Endothelial cell of umbilical vein (primary cell): ENCODE measurements at regions not wholly inside any gene's neighbourhood (a gene's known extent, or its start where the extent isn't known, plus 50 kb on each side); places are given as distances from the start of the nearest gene placed in this dataset.

Experiments
- BruUV-seq: library from RNA; stranded (reverse); fragments of 400-500 nt; replicated peaks from 2 replicates; lab custom pipeline; 2021; lab: Mats Ljungman, UMichigan
- CTCF ChIA-PET: fragments of 300-600, 350-600 bp; sonication (Branson Sonifier 250); formaldehyde crosslinking; loops from one replicate; lab custom pipeline; 2021; ENCODE audit warnings: antibody characterized with exemption, inconsistent platforms; lab: Charles Lee
- POLR2A ChIA-PET: fragments of 300-600, 350-600 bp; sonication (Branson Sonifier 250); formaldehyde crosslinking; loops from one replicate; lab custom pipeline; 2021; ENCODE audit warnings: antibody characterized with exemption, inconsistent platforms; lab: Charles Lee
- DNase-seq: peaks from one replicate; pipeline ENCODE4 v3.0.0-alpha.2; 2011; ENCODE audit warnings: low read depth, low spot score
- FAIRE-seq: peaks from 2 replicates; lab custom pipeline; 2011; peaks lifted over from hg19 to GRCh38; lab: Jason Lieb, UNC
- H2AFZ ChIP-seq: 2 replicates; pipeline ENCODE4 v1.6.0; 2012; ENCODE audit warnings: low read depth, low read length, control low read depth, inconsistent platforms
- H3K27ac ChIP-seq: 2 replicates; pipeline ENCODE4 v1.5.1; 2011; ENCODE audit warnings: low read depth, mild to moderate bottlenecking, control low read depth, low read length, moderate library complexity; ENCODE audit not compliant: insufficient read depth
- H3K27me3 ChIP-seq, 2 experiments: 2 replicates each; pipeline versions ENCODE4 v1.6.0 to v1.6.1; 2011; ENCODE audit warnings: low read length in 2 of 2, mixed read lengths in 1 of 2; ENCODE audit not compliant: control insufficient read depth in 2 of 2, insufficient read depth in 2 of 2
- H3K36me3 ChIP-seq, 2 experiments: 2 replicates in 1 of 2; 3 replicates in 1 of 2; pipeline ENCODE4 v1.5.1; 2011; ENCODE audit warnings: low read length in 2 of 2, mild to moderate bottlenecking in 1 of 2, moderate library complexity in 1 of 2; ENCODE audit not compliant: control insufficient read depth in 2 of 2, insufficient read depth in 2 of 2; ENCODE audit errors: extremely low read depth in 1 of 2
- H3K4me1 ChIP-seq: 3 replicates; pipeline ENCODE4 v1.5.1; 2011; ENCODE audit warnings: mild to moderate bottlenecking, low read length; ENCODE audit not compliant: control insufficient read depth, insufficient read depth; ENCODE audit errors: extremely low read depth
- H3K4me2 ChIP-seq: 2 replicates; pipeline ENCODE4 v1.6.1; 2011; ENCODE audit warnings: low read length, control low read depth, mixed read lengths; ENCODE audit not compliant: insufficient read depth
- H3K4me3 ChIP-seq, 3 experiments: fragments of 200-600 bp in 1 of 3; sonication (generic), shearing (Covaris generic) in 1 of 3; replicated peaks in 1 of 3; 2 replicates each; pipeline ENCODE4 v1.5.1; 2011 to 2016; ENCODE audit warnings: control low read depth in 3 of 3, low read length in 3 of 3, mild to moderate bottlenecking in 2 of 3, inconsistent platforms in 1 of 3, low read depth in 1 of 3, moderate library complexity in 1 of 3; ENCODE audit not compliant: insufficient read depth in 1 of 3
- H3K79me2 ChIP-seq: 2 replicates; pipeline ENCODE4 v1.6.0; 2012; ENCODE audit warnings: low read length, inconsistent platforms; ENCODE audit not compliant: control insufficient read depth, insufficient read depth
- H3K9ac ChIP-seq: replicated peaks from 2 replicates; pipeline ENCODE3; 2011; ENCODE audit warnings: low read length, control low read depth; ENCODE audit not compliant: insufficient read depth; ENCODE audit errors: extremely low read depth
- H3K9me1 ChIP-seq: replicated peaks from 3 replicates; pipeline ENCODE4 v1.6.0; 2011; ENCODE audit warnings: mild to moderate bottlenecking, low read length; ENCODE audit not compliant: control insufficient read depth, insufficient read depth; ENCODE audit errors: extremely low read depth
- H3K9me3 ChIP-seq: replicated peaks from 2 replicates; pipeline ENCODE4 v1.5.1; 2012; ENCODE audit warnings: low read length, inconsistent platforms; ENCODE audit not compliant: control insufficient read depth, insufficient read depth
- H4K20me1 ChIP-seq: replicated peaks from 2 replicates; pipeline ENCODE3; 2011; ENCODE audit warnings: mild to moderate bottlenecking, low read length; ENCODE audit not compliant: control insufficient read depth, insufficient read depth; ENCODE audit errors: extremely low read depth
- EZH2 ChIP-seq: IDR thresholded peaks from 2 replicates; pipeline ENCODE4 v1.6.1; 2012; ENCODE audit warnings: borderline replicate concordance, low read depth, mild to moderate bottlenecking, moderate library complexity, low read length, inconsistent platforms; ENCODE audit not compliant: severe bottlenecking
- FOS ChIP-seq: IDR thresholded peaks from 2 replicates; pipeline ENCODE4 v1.6.1; 2011; ENCODE audit warnings: mild to moderate bottlenecking, low read length, moderate library complexity, borderline replicate concordance; ENCODE audit not compliant: insufficient read depth
- GATA2 ChIP-seq: IDR thresholded peaks from 2 replicates; pipeline ENCODE4 v1.7.0; 2011; ENCODE audit warnings: low read depth, mild to moderate bottlenecking, moderate library complexity, mixed read lengths, low read length; ENCODE audit not compliant: insufficient read length, insufficient read depth
- JUN ChIP-seq: IDR thresholded peaks from 2 replicates; pipeline ENCODE4 v1.6.1; 2011; ENCODE audit warnings: borderline replicate concordance, low read depth; ENCODE audit not compliant: insufficient read length, insufficient read depth
- MAX ChIP-seq: IDR thresholded peaks from 2 replicates; pipeline ENCODE4 v1.6.1; 2011; ENCODE audit not compliant: insufficient read depth, insufficient read length
- MYC ChIP-seq: IDR thresholded peaks from one replicate; pipeline ENCODE4 v1.6.1; 2011; ENCODE audit warnings: mild to moderate bottlenecking, low read depth, low read length
- POLR2A ChIP-seq: IDR thresholded peaks from 2 replicates; pipeline ENCODE4 v1.6.1; 2012; ENCODE audit warnings: low read depth, mild to moderate bottlenecking, control low read depth, low read length
- POLR2AphosphoS5 ChIP-seq: IDR thresholded peaks from 2 replicates; pipeline ENCODE4 v1.6.1; 2012; ENCODE audit warnings: low read depth, mild to moderate bottlenecking, control low read depth, low read length, moderate library complexity; ENCODE audit not compliant: insufficient read depth
- dilution Hi-C: fragments of 300-500 bp; cut with MboI; formaldehyde crosslinking; loops from one replicate; pipeline ENCODE4 v1.15.0; 2019; ENCODE audit warnings: low sequenced_read_pairs; ENCODE audit not compliant: extremely low pct_ligation_motif_present
- intact Hi-C: fragments of 100-400 bp; cut with micrococcal nuclease; formaldehyde crosslinking; loops from one replicate; pipeline ENCODE4 v1.10.0; 2022
- TF ChIP-seq, protein P1 (sequence below), 2 donors: IDR thresholded peaks; 1 replicate in 1 of 2; 2 replicates in 1 of 2; pipeline ENCODE4 v1.5.1; 2011; ENCODE audit warnings: low read length in 2 of 2, mild to moderate bottlenecking in 2 of 2, moderate library complexity in 2 of 2, control low read depth in 1 of 2, inconsistent platforms in 1 of 2, low read depth in 1 of 2; ENCODE audit not compliant: insufficient read depth in 1 of 2; ENCODE audit errors: extremely low read depth in 1 of 2

DNA sequence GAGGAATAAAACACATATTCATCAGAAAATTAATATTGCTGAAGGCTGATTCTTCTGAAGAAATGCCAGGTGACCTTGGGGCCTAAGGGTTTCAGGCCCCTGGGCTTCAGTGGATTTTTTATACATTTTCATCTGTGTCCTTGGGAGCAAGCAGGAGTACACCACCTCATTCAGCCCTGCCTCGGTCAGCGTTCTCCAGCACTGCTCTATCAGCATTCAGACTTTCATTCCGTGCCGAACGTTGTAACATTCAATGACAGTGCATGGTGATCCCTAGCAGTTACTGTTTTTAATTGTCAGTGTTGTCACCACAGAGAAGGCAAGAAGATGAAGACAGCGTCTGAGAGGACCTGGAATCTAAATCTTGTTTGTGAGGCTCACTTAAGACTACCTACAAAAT, 490.4 kb downstream of the DNAH5 start:
- Histone ChIP-seq H3K4me1 (no peaks in the 10 kb centered on the region), H2AFZ (no peak overlapping the region), H3K27ac (no peak overlapping the region), H3K79me2 (no peaks in the 10 kb centered on the region), H3K36me3 (no peaks in the 10 kb centered on the region), H3K27me3 (no peaks in the 10 kb centered on the region), H3K4me2 (no peak overlapping the region), H3K9me1 (no peaks in the 10 kb centered on the region), H3K9me3 (no peaks in the 10 kb centered on the region), H4K20me1 (no peaks in the 10 kb centered on the region), H3K9ac (no peak overlapping the region), H3K4me3 (no peak overlapping the region)
- DNase-seq (no peak), FAIRE-seq (no peak)
- CTCF ChIA-PET = interaction anchor here (0.9 kb wide), 1 partner anchor 25 kb away, joined by 3 read pairs; no protein-coding TSS in a partner anchor
- no TSS peak for BruUV-seq
- dilution Hi-C loops = no loop called here
- intact Hi-C loops = no loop called here
- TF ChIP-seq POLR2A (no peak), MYC (no peak), EZH2 (no peak), GATA2 (no peak), POLR2AphosphoS5 (no peak), JUN (no peak), MAX (no peak), FOS (no peak)
- TF ChIP-seq, protein P1, sequence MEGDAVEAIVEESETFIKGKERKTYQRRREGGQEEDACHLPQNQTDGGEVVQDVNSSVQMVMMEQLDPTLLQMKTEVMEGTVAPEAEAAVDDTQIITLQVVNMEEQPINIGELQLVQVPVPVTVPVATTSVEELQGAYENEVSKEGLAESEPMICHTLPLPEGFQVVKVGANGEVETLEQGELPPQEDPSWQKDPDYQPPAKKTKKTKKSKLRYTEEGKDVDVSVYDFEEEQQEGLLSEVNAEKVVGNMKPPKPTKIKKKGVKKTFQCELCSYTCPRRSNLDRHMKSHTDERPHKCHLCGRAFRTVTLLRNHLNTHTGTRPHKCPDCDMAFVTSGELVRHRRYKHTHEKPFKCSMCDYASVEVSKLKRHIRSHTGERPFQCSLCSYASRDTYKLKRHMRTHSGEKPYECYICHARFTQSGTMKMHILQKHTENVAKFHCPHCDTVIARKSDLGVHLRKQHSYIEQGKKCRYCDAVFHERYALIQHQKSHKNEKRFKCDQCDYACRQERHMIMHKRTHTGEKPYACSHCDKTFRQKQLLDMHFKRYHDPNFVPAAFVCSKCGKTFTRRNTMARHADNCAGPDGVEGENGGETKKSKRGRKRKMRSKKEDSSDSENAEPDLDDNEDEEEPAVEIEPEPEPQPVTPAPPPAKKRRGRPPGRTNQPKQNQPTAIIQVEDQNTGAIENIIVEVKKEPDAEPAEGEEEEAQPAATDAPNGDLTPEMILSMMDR (IDR thresholded peaks at IDR 0.05; ENCODE audit: extremely low read depth in 1 of 2, insufficient read depth in 1 of 2, low read depth in 1 of 2, low read length in 2 of 2) = no peak
- POLR2A ChIA-PET = no interaction called here
